M059J (cell line): ENCODE measurements at regions not wholly inside any gene's neighbourhood (a gene's known extent, or its start where the extent isn't known, plus 50 kb on each side); places are given as distances from the start of the nearest gene placed in this dataset.
"Not testable (repeated sequence)": the region's sequence is repeated elsewhere in the genome, so short reads cannot be mapped to it uniquely, and the experiment has no call there.

Source experiments
- DNase-seq: peaks from one replicate; pipeline ENCODE4 v3.0.0-alpha.2; 2012; ENCODE audit warnings: low read depth

- DNase-seq: no peak
These were observed 60.2 kb downstream of the TFPI2 start for GRCh38 chr7:93830141-93830925.

- no peak for DNase-seq
These were observed 62.3 kb downstream of the TFPI2 start for GRCh38 chr7:93828260-93828659.

GRCh38 chr7:93823621-93824020 is 66.9 kb downstream of the TFPI2 start:
- DNase-seq: no peak

GRCh38 chr7:93821463-93821862 is 69.1 kb downstream of the TFPI2 start:
- no peak for DNase-seq

- DNase-seq: no peak
These were observed 70.9 kb downstream of the TFPI2 start for GRCh38 chr7:93819699-93820098.

- DNase-seq: no peak
These were observed 73.0 kb downstream of the TFPI2 start for GRCh38 chr7:93817526-93817925.

- DNase-seq: no peak
These were observed 73.5 kb downstream of the TFPI2 start for GRCh38 chr7:93817004-93817403.

- no peak for DNase-seq
These were observed 77.0 kb downstream of the TFPI2 start for GRCh38 chr7:93813514-93813913.

GRCh38 chr7:93812061-93812460 is 78.5 kb downstream of the TFPI2 start:
- DNase-seq: no peak

- no peak for DNase-seq
These were observed 79.4 kb downstream of the TFPI2 start for GRCh38 chr7:93811198-93811597.

GRCh38 chr7:93810561-93810960 is 80.0 kb downstream of the TFPI2 start:
- no peak for DNase-seq

- DNase-seq: no peak
These were observed 85.8 kb downstream of the TFPI2 start for GRCh38 chr7:93804726-93805125.

- peak; percentile 23 for DNase-seq
These were observed 90.7 kb downstream of the TFPI2 start for GRCh38 chr7:93799750-93800357.

- not testable (repeated sequence) for DNase-seq
These were observed 97.4 kb downstream of the TFPI2 start for GRCh38 chr7:93793084-93793697.

- no peak for DNase-seq
These were observed 111.4 kb downstream of the TFPI2 start for GRCh38 chr7:93779115-93779514.

GRCh38 chr7:93778384-93778783 is 112.2 kb downstream of the TFPI2 start:
- no peak for DNase-seq

- DNase-seq: no peak
These were observed 117.1 kb downstream of the TFPI2 start for GRCh38 chr7:93773446-93773845.

- DNase-seq: no peak
These were observed 125.1 kb downstream of the TFPI2 start for GRCh38 chr7:93765475-93765874.

GRCh38 chr7:93758631-93759030 is 131.9 kb downstream of the TFPI2 start:
- DNase-seq: no peak

GRCh38 chr7:93757426-93757825 is 133.1 kb downstream of the TFPI2 start:
- no peak for DNase-seq

GRCh38 chr7:93756890-93757289 is 133.7 kb downstream of the TFPI2 start:
- no peak for DNase-seq

GRCh38 chr7:93751421-93751820 is 139.1 kb downstream of the TFPI2 start:
- no peak for DNase-seq

- no peak for DNase-seq
These were observed 139.6 kb downstream of the TFPI2 start for GRCh38 chr7:93750986-93751385.
